ENCODE measurements at regions not wholly inside any gene's neighbourhood (a gene's known extent, or its start where the extent isn't known, plus 50 kb on each side); places are given as distances from the start of the nearest gene placed in this dataset.

- DNase-seq (no peak), FAIRE-seq (no peak)
- Histone ChIP-seq H3K9me3 (ENCODE audit: control insufficient read depth in 2 of 3, insufficient read depth in 1 of 3, low read length in 3 of 3) (no peaks in the 10 kb centered on the region), H3K9ac (ENCODE audit: low read length in 3 of 3) (no peak overlapping the region), H3K27ac (ENCODE audit: low read depth in 2 of 2, low read length in 2 of 2) (no peak overlapping the region), H3K4me1 (ENCODE audit: control insufficient read depth in 2 of 3, insufficient read depth in 2 of 3, low read depth in 1 of 3, low read length in 3 of 3) (no peaks in the 10 kb centered on the region), H3K4me3 (ENCODE audit: low read length in 3 of 3) (no peak overlapping the region), H3K36me3 (ENCODE audit: control insufficient read depth in 2 of 3, insufficient read depth in 3 of 3, low read length in 3 of 3) (no peaks in the 10 kb centered on the region), H3K27me3 (ENCODE audit: control insufficient read depth, insufficient read depth, low read length) (no peaks in the 10 kb centered on the region)
- no peak for TF ChIP-seq CTCF (IDR thresholded peaks at IDR 0.05; ENCODE audit: borderline replicate concordance, extremely low read depth, insufficient read depth)
- intact Hi-C loops (cut with DNase I) = no loop called here
Measured at GRCh38 chr11:29171360-29171950, 845.4 kb downstream of the KCNA4 start.

GRCh38 chr11:29166306-29166705 is 850.5 kb downstream of the KCNA4 start:
- no peaks in the 10 kb centered on the region for H3K27me3 ChIP-seq (ENCODE audit: control insufficient read depth, insufficient read depth, low read length)
- H3K4me1 ChIP-seq (ENCODE audit: control insufficient read depth in 2 of 3, insufficient read depth in 2 of 3, low read depth in 1 of 3, low read length in 3 of 3) = no peaks in the 10 kb centered on the region
- TF ChIP-seq CTCF (IDR thresholded peaks at IDR 0.05; ENCODE audit: borderline replicate concordance, extremely low read depth, insufficient read depth) = no peak
- no peak overlapping the region for H3K9ac ChIP-seq (ENCODE audit: low read length in 3 of 3)
- H3K9me3 ChIP-seq (ENCODE audit: control insufficient read depth in 2 of 3, insufficient read depth in 1 of 3, low read length in 3 of 3) = no peaks in the 10 kb centered on the region
- intact Hi-C loops (cut with DNase I) = no loop called here
- FAIRE-seq (no peak), DNase-seq (peak in 1 of 5 donors; percentile 5)
- no peak overlapping the region for H3K27ac ChIP-seq (ENCODE audit: low read depth in 2 of 2, low read length in 2 of 2)
- no peak overlapping the region for H3K4me3 ChIP-seq (ENCODE audit: low read length in 3 of 3)
- no peaks in the 10 kb centered on the region for H3K36me3 ChIP-seq (ENCODE audit: control insufficient read depth in 2 of 3, insufficient read depth in 3 of 3, low read length in 3 of 3)

GRCh38 chr11:29163231-29163630 is 853.6 kb downstream of the KCNA4 start:
- Histone ChIP-seq H3K9me3 (ENCODE audit: control insufficient read depth in 2 of 3, insufficient read depth in 1 of 3, low read length in 3 of 3) (no peaks in the 10 kb centered on the region), H3K4me3 (ENCODE audit: low read length in 3 of 3) (no peak overlapping the region), H3K36me3 (ENCODE audit: control insufficient read depth in 2 of 3, insufficient read depth in 3 of 3, low read length in 3 of 3) (no peaks in the 10 kb centered on the region), H3K9ac (ENCODE audit: low read length in 3 of 3) (no peak overlapping the region), H3K27me3 (ENCODE audit: control insufficient read depth, insufficient read depth, low read length) (no peaks in the 10 kb centered on the region), H3K4me1 (ENCODE audit: control insufficient read depth in 2 of 3, insufficient read depth in 2 of 3, low read depth in 1 of 3, low read length in 3 of 3) (no peaks in the 10 kb centered on the region), H3K27ac (ENCODE audit: low read depth in 2 of 2, low read length in 2 of 2) (no peak overlapping the region)
- TF ChIP-seq CTCF (IDR thresholded peaks at IDR 0.05; ENCODE audit: borderline replicate concordance, extremely low read depth, insufficient read depth) = no peak
- intact Hi-C loops (cut with DNase I) = no loop called here
- FAIRE-seq (no peak), DNase-seq (no peak)

GRCh38 chr11:29162491-29162890 is 854.3 kb downstream of the KCNA4 start:
- no peak overlapping the region for H3K4me3 ChIP-seq (ENCODE audit: low read length in 3 of 3)
- no peaks in the 10 kb centered on the region for H3K36me3 ChIP-seq (ENCODE audit: control insufficient read depth in 2 of 3, insufficient read depth in 3 of 3, low read length in 3 of 3)
- no peak for DNase-seq
- H3K27ac ChIP-seq (ENCODE audit: low read depth in 2 of 2, low read length in 2 of 2) = no peak overlapping the region
- H3K27me3 ChIP-seq (ENCODE audit: control insufficient read depth, insufficient read depth, low read length) = no peaks in the 10 kb centered on the region
- no peaks in the 10 kb centered on the region for H3K4me1 ChIP-seq (ENCODE audit: control insufficient read depth in 2 of 3, insufficient read depth in 2 of 3, low read depth in 1 of 3, low read length in 3 of 3)
- no peak for FAIRE-seq
- intact Hi-C loops (cut with DNase I) = no loop called here
- no peak for TF ChIP-seq CTCF (IDR thresholded peaks at IDR 0.05; ENCODE audit: borderline replicate concordance, extremely low read depth, insufficient read depth)
- no peak overlapping the region for H3K9ac ChIP-seq (ENCODE audit: low read length in 3 of 3)
- no peaks in the 10 kb centered on the region for H3K9me3 ChIP-seq (ENCODE audit: control insufficient read depth in 2 of 3, insufficient read depth in 1 of 3, low read length in 3 of 3)

Measured in kidney (tissue), 13 donors.